ENCODE measurements at regions not wholly inside any gene's neighbourhood (a gene's known extent, or its start where the extent isn't known, plus 50 kb on each side); places are given as distances from the start of the nearest gene placed in this dataset.

DNA sequence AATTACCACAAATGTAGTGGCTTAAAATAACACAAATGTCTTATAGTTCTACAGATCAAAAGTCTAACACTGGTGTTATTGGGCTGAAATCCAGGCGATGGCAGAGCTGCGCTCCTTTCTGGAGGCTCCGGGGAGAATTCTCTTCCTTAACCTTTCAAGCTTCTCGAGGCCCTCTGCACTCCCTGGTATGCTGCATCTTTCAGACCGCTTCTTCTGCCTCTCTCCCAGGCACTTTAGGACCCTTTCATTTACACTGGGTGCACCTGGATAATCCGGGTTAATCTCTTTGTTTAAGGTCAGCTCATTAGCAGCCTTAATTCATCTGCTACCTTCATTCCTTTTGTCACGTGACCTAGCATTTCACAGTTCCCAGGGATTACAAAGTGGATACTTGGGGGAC, 211.3 kb upstream of the RFC3 start:
- TF ChIP-seq, protein P1, sequence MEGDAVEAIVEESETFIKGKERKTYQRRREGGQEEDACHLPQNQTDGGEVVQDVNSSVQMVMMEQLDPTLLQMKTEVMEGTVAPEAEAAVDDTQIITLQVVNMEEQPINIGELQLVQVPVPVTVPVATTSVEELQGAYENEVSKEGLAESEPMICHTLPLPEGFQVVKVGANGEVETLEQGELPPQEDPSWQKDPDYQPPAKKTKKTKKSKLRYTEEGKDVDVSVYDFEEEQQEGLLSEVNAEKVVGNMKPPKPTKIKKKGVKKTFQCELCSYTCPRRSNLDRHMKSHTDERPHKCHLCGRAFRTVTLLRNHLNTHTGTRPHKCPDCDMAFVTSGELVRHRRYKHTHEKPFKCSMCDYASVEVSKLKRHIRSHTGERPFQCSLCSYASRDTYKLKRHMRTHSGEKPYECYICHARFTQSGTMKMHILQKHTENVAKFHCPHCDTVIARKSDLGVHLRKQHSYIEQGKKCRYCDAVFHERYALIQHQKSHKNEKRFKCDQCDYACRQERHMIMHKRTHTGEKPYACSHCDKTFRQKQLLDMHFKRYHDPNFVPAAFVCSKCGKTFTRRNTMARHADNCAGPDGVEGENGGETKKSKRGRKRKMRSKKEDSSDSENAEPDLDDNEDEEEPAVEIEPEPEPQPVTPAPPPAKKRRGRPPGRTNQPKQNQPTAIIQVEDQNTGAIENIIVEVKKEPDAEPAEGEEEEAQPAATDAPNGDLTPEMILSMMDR (IDR thresholded peaks at IDR 0.05; ENCODE audit: low read depth, low read length), result no peak
- no peak for TF ChIP-seq EZH2phosphoT487 (IDR thresholded peaks at IDR 0.05; ENCODE audit: low read depth)
